Endothelial cell of umbilical vein (primary cell): ENCODE measurements at regions not wholly inside any gene's neighbourhood (a gene's known extent, or its start where the extent isn't known, plus 50 kb on each side); places are given as distances from the start of the nearest gene placed in this dataset.

ENCODE experiments used
- EZH2 ChIP-seq: IDR thresholded peaks from 2 replicates; pipeline ENCODE4 v1.6.1; 2012; ENCODE audit warnings: borderline replicate concordance, low read depth, mild to moderate bottlenecking, moderate library complexity, low read length, inconsistent platforms; ENCODE audit not compliant: severe bottlenecking
- TF ChIP-seq, protein P1 (sequence below): IDR thresholded peaks from 2 replicates; pipeline ENCODE4 v1.6.1; 2011; ENCODE audit not compliant: insufficient read depth, insufficient read length

DNA sequence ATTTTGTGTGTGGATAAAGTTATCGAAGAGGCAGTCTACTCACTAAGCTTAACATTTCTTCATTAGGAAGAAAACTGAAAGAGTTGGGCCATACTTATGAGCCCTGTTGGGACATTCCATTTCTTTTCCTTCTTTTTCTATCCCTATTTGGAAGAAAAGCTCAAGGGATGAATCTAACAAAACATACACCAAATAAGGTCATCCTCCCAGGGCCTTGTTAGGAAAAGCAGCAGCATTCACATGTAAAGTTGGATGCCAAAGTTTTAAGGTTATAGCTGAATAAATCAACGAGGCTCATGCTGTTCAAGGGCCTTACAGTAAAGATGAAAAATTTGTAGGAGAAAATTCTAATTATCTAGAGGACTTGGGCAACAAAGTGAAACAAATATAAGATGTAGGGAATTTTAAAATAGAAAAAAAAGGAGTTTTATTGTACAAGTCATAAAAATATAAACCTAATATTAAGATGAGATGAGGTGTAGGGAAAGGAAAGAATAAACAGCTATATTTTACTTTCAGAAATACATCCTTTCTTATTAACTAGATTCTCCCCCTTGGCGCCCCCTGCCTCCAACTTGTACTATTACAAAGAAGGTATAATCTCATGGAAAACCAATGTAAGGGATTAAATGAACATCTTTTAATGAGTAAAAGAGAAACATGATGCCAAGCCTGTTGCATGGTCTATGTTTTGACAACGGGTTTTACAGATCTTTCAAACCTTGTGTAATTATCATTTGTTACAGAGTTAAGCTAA is 160.4 kb downstream of the PCDH20 start:
- TF ChIP-seq, protein P1, sequence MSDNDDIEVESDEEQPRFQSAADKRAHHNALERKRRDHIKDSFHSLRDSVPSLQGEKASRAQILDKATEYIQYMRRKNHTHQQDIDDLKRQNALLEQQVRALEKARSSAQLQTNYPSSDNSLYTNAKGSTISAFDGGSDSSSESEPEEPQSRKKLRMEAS, result no peak
- TF ChIP-seq EZH2, result no peak
